ENCODE measurements at regions not wholly inside any gene's neighbourhood (a gene's known extent, or its start where the extent isn't known, plus 50 kb on each side); places are given as distances from the start of the nearest gene placed in this dataset.

GRCh38 chr2:15701991-15702390, 110.3 kb downstream of the DDX1 start:
- no peak for TF ChIP-seq ATF3 (CRISPR knock-in tag; conservative IDR thresholded peaks at IDR 0.05)
- TF ChIP-seq ZNF138 (CRISPR knock-in tag; conservative IDR thresholded peaks at IDR 0.05): no peak
- TF ChIP-seq TEAD4 (CRISPR knock-in tag; IDR thresholded peaks at IDR 0.05): no peak
- no peak for TF ChIP-seq NR2C2 (CRISPR knock-in tag; IDR thresholded peaks at IDR 0.05)
- no peak for TF ChIP-seq USF2 (CRISPR knock-in tag; IDR thresholded peaks at IDR 0.05)
- no peak for TF ChIP-seq CTCF (IDR thresholded peaks at IDR 0.05)
- no peak for TF ChIP-seq FOXJ3 (CRISPR knock-in tag; IDR thresholded peaks at IDR 0.05; ENCODE audit: borderline replicate concordance)
- TF ChIP-seq MYBL2 (CRISPR knock-in tag; IDR thresholded peaks at IDR 0.05): no peak
- TF ChIP-seq ATF6 (CRISPR knock-in tag; IDR thresholded peaks at IDR 0.05): no peak
- no peak for TF ChIP-seq TCF7 (CRISPR knock-in tag; IDR thresholded peaks at IDR 0.05; ENCODE audit: low read depth)
- TF ChIP-seq MAX (CRISPR knock-in tag; IDR thresholded peaks at IDR 0.05): no peak
- TF ChIP-seq ZNF232 (CRISPR knock-in tag; IDR thresholded peaks at IDR 0.05): no peak
- no peak for TF ChIP-seq STAT6 (CRISPR knock-in tag; conservative IDR thresholded peaks at IDR 0.05; ENCODE audit: low read depth)
- no peak for TF ChIP-seq FOXP1 (CRISPR knock-in tag; IDR thresholded peaks at IDR 0.05; ENCODE audit: borderline replicate concordance)
